C4-2B (cell line): ENCODE measurements at regions not wholly inside any gene's neighbourhood (a gene's known extent, or its start where the extent isn't known, plus 50 kb on each side); places are given as distances from the start of the nearest gene placed in this dataset.

Source experiments
- ZFX ChIP-seq: fragments of 450-650 bp; IDR thresholded peaks from 2 replicates; pipeline ENCODE4 v1.6.1; 2017
- TF ChIP-seq, protein P1 (sequence below): fragments of 450-650 bp; conservative IDR thresholded peaks from 2 replicates; pipeline ENCODE4 v1.5.1; 2017; ENCODE audit warnings: mild to moderate bottlenecking

DNA sequence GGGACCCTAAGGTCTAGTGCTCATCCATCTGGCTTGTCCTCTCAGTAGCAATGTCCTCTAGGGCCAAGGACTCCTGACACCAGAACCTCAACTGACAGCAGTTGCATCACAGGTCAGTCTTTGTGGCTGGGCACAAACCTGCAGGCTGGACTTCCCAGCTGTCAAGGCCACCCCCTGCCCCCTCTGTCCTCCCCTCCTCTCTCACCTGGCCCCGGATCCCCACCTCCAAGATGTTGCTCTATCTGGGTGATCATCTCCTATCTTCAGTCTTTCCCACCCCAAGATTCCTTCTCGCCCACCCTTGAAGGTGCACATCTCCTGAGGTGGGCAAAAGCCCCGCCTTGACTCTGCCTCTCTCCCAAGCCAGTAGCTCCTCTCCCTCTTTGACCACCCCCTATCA, 131.8 kb upstream of the SRSF6 start:
- TF ChIP-seq, protein P1, sequence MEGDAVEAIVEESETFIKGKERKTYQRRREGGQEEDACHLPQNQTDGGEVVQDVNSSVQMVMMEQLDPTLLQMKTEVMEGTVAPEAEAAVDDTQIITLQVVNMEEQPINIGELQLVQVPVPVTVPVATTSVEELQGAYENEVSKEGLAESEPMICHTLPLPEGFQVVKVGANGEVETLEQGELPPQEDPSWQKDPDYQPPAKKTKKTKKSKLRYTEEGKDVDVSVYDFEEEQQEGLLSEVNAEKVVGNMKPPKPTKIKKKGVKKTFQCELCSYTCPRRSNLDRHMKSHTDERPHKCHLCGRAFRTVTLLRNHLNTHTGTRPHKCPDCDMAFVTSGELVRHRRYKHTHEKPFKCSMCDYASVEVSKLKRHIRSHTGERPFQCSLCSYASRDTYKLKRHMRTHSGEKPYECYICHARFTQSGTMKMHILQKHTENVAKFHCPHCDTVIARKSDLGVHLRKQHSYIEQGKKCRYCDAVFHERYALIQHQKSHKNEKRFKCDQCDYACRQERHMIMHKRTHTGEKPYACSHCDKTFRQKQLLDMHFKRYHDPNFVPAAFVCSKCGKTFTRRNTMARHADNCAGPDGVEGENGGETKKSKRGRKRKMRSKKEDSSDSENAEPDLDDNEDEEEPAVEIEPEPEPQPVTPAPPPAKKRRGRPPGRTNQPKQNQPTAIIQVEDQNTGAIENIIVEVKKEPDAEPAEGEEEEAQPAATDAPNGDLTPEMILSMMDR, result no peak
- TF ChIP-seq ZFX, result no peak
